Astrocyte of the cerebellum (primary cell): ENCODE measurements at regions not wholly inside any gene's neighbourhood (a gene's known extent, or its start where the extent isn't known, plus 50 kb on each side); places are given as distances from the start of the nearest gene placed in this dataset.

ENCODE experiments used
- DNase-seq: peaks from one replicate; pipeline ENCODE4 v3.0.0-alpha.2; 2011; ENCODE audit warnings: low read depth
- H3K4me3 ChIP-seq: 2 replicates; pipeline ENCODE4 v1.5.1; 2011; ENCODE audit warnings: mild to moderate bottlenecking, low read depth, low read length, moderate library complexity
- CTCF ChIP-seq: IDR thresholded peaks from 2 replicates; pipeline ENCODE4 v1.5.1; 2012; ENCODE audit warnings: low read length, low read depth, moderate library complexity, mild to moderate bottlenecking; ENCODE audit errors: missing control alignments
- in situ Hi-C: cut with HindIII; loops from 2 replicates; pipeline ENCODE4 v1.10.0; 2017; ENCODE audit warnings: low sequenced_read_pairs

- TF ChIP-seq CTCF = no peak
- no peak for DNase-seq
- no peak overlapping the region for H3K4me3 ChIP-seq
- in situ Hi-C loops = no loop called here
These were observed 154.6 kb upstream of the VGLL2 start for GRCh38 chr6:117110737-117111136.

- no peak overlapping the region for H3K4me3 ChIP-seq
- no peak for TF ChIP-seq CTCF
- in situ Hi-C loops = no loop called here
- no peak for DNase-seq
These were observed 147.7 kb upstream of the VGLL2 start for GRCh38 chr6:117117652-117118051.

GRCh38 chr6:117118490-117118889, 146.9 kb upstream of the VGLL2 start:
- no peak for DNase-seq
- no peak for TF ChIP-seq CTCF
- H3K4me3 ChIP-seq = no peak overlapping the region
- in situ Hi-C loops = no loop called here

GRCh38 chr6:117126213-117126612, 139.1 kb upstream of the VGLL2 start:
- no peak for TF ChIP-seq CTCF
- no peak overlapping the region for H3K4me3 ChIP-seq
- in situ Hi-C loops = no loop called here
- no peak for DNase-seq

- no peak overlapping the region for H3K4me3 ChIP-seq
- TF ChIP-seq CTCF = no peak
- DNase-seq = no peak
- in situ Hi-C loops = no loop called here
These were observed 137.3 kb upstream of the VGLL2 start for GRCh38 chr6:117128052-117128451.

GRCh38 chr6:117130125-117130524, 135.2 kb upstream of the VGLL2 start:
- H3K4me3 ChIP-seq = no peak overlapping the region
- TF ChIP-seq CTCF = no peak
- in situ Hi-C loops = no loop called here
- no peak for DNase-seq

- in situ Hi-C loops = no loop called here
- H3K4me3 ChIP-seq = no peak overlapping the region
- no peak for DNase-seq
- no peak for TF ChIP-seq CTCF
These were observed 128.7 kb upstream of the VGLL2 start for GRCh38 chr6:117136702-117137101.
